ENCODE measurements at regions not wholly inside any gene's neighbourhood (a gene's known extent, or its start where the extent isn't known, plus 50 kb on each side); places are given as distances from the start of the nearest gene placed in this dataset.

GRCh38 chr1:234882898-234883297, 245.7 kb downstream of the TOMM20 start:
- BruUV-seq (replicated peaks): no TSS peak
- H3K9ac ChIP-seq (ENCODE audit: insufficient read depth in 1 of 2, low read depth in 2 of 2, low read length in 2 of 2): no peak overlapping the region
- no peak overlapping the region for H3K4me3 ChIP-seq
- H3K9me1 ChIP-seq (ENCODE audit: control insufficient read depth, insufficient read depth, low read length): no peaks in the 10 kb centered on the region
- H3K27me3 ChIP-seq (ENCODE audit: control insufficient read depth in 2 of 2, insufficient read depth in 2 of 2, low read length in 2 of 2): no peaks in the 10 kb centered on the region
- in situ Hi-C loops (cut with MboI) (no loop called here), intact Hi-C loops (cut with micrococcal nuclease) (no loop called here)
- H3K27ac ChIP-seq (ENCODE audit: extremely low read depth, low read depth, low read length): no peak overlapping the region
- no peaks in the 10 kb centered on the region for H3K9me3 ChIP-seq (replicated peaks; ENCODE audit: control insufficient read depth, insufficient read depth, low read depth, low read length)
- no peaks in the 10 kb centered on the region for H4K20me1 ChIP-seq (replicated peaks; ENCODE audit: control insufficient read depth, insufficient read depth, low read length)
- 68% methylated on average over 6 of the region's 6 CpGs for WGBS (ENCODE audit: insufficient coverage, low coverage, missing lambda C conversion rate)
- no peak overlapping the region for H2AFZ ChIP-seq (ENCODE audit: low read depth, low read length)
- H3K4me2 ChIP-seq (ENCODE audit: insufficient read depth, low read length): no peak overlapping the region
- FAIRE-seq (no peak), DNase-seq (ENCODE audit: extremely low read depth in 1 of 4, low spot score in 3 of 4) (no peak), ATAC-seq (no peak)
- POLR2A ChIA-PET: interaction anchor here (0.7 to 1.0 kb wide), 2 partner anchors 9 to 92 kb away, joined by 3 to 5 read pairs; no protein-coding TSS in a partner anchor
- CTCF ChIA-PET (ENCODE audit: low intra/inter-chr PET ratio): no interaction called here
- H3K79me2 ChIP-seq (ENCODE audit: control insufficient read depth, insufficient read depth, low read length): no peaks in the 10 kb centered on the region
- H3K4me1 ChIP-seq (replicated peaks in 1 of 2; ENCODE audit: control insufficient read depth in 2 of 2, insufficient read depth in 2 of 2, low read length in 2 of 2): peaks cover 21 to 39% of the 10 kb centered on the region in 2 experiments
- H3K36me3 ChIP-seq (ENCODE audit: control insufficient read depth, insufficient read depth, low read length): no peaks in the 10 kb centered on the region
- TF ChIP-seq KDM4B (IDR thresholded peaks at IDR 0.05; ENCODE audit: borderline replicate concordance in 2 of 2, low read depth in 1 of 2) (no peak), FOXK2 (conservative IDR thresholded peaks at IDR 0.05 in 1 of 2, IDR thresholded peaks at IDR 0.05 in 1 of 2; ENCODE audit: low read depth in 2 of 2) (no peak), NFRKB (IDR thresholded peaks at IDR 0.05; ENCODE audit: low read depth) (no peak), YBX1 (IDR thresholded peaks at IDR 0.05) (no peak), WHSC1 (IDR thresholded peaks at IDR 0.05; ENCODE audit: low read length) (no peak), TRIM24 (IDR thresholded peaks at IDR 0.05) (no peak), CBX2 (IDR thresholded peaks at IDR 0.05; ENCODE audit: insufficient read depth, low read length, poor library complexity, severe bottlenecking) (no peak), ZNF431 (CRISPR knock-in tag; IDR thresholded peaks at IDR 0.05) (no peak), HOMEZ (CRISPR knock-in tag; IDR thresholded peaks at IDR 0.05) (no peak), NFIX (CRISPR knock-in tag; IDR thresholded peaks at IDR 0.05; ENCODE audit: low read depth) (no peak), MGA (IDR thresholded peaks at IDR 0.05) (no peak)

Data from K562 (cell line).